ENCODE measurements at regions not wholly inside any gene's neighbourhood (a gene's known extent, or its start where the extent isn't known, plus 50 kb on each side); places are given as distances from the start of the nearest gene placed in this dataset.

DNA sequence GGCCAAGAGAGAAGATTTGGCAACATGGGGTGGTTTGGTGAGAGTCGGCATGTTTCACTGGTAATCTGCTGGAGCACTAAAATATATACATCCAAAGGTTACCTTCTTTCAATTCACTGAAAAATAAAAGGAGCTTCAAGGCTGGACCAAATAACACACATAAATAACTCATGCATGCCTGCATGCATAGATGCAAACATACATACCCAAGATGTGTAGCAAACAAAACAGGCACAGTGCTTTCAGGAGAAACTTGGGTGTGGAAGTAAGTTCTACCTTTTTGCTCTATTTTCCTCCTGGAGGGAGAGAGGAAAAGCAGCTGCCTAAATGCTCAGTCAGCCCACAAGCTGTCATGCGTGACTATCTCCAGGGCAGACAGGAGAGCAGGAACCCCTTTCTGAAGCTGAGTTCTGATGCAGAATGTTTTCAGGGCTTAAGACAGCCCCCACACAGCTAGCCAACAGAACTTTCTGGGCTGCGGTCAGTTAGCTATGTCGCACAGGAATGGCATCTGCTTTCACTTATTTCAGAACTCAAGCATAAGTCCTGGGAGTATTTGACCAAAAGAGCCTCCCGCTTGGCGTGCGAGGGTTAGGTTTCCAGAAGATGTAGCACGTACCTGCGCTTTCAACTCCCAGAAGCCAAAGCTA, 166.2 kb downstream of the TOMM20 start (continued):
- no peak for TF ChIP-seq PHB2 (IDR thresholded peaks at IDR 0.05; ENCODE audit: low read depth)
- TF ChIP-seq, protein P1, sequence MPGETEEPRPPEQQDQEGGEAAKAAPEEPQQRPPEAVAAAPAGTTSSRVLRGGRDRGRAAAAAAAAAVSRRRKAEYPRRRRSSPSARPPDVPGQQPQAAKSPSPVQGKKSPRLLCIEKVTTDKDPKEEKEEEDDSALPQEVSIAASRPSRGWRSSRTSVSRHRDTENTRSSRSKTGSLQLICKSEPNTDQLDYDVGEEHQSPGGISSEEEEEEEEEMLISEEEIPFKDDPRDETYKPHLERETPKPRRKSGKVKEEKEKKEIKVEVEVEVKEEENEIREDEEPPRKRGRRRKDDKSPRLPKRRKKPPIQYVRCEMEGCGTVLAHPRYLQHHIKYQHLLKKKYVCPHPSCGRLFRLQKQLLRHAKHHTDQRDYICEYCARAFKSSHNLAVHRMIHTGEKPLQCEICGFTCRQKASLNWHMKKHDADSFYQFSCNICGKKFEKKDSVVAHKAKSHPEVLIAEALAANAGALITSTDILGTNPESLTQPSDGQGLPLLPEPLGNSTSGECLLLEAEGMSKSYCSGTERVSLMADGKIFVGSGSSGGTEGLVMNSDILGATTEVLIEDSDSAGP (CRISPR knock-in tag; IDR thresholded peaks at IDR 0.05), result no peak
- TF ChIP-seq, protein P2, sequence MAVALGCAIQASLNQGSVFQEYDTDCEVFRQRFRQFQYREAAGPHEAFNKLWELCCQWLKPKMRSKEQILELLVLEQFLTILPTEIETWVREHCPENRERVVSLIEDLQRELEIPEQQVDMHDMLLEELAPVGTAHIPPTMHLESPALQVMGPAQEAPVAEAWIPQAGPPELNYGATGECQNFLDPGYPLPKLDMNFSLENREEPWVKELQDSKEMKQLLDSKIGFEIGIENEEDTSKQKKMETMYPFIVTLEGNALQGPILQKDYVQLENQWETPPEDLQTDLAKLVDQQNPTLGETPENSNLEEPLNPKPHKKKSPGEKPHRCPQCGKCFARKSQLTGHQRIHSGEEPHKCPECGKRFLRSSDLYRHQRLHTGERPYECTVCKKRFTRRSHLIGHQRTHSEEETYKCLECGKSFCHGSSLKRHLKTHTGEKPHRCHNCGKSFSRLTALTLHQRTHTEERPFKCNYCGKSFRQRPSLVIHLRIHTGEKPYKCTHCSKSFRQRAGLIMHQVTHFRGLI (CRISPR knock-in tag; IDR thresholded peaks at IDR 0.05), result no peak
- TF ChIP-seq XRCC4 (IDR thresholded peaks at IDR 0.05; ENCODE audit: extremely low read depth, insufficient read depth, insufficient read length), result no peak
- no peak for TF ChIP-seq SMAD1 (IDR thresholded peaks at IDR 0.05; ENCODE audit: low read depth, low read length, partially characterized antibody)
- no peak for TF ChIP-seq ZNF695 (CRISPR knock-in tag; IDR thresholded peaks at IDR 0.05)
- TF ChIP-seq ARNT (IDR thresholded peaks at IDR 0.05), result no peak
- TF ChIP-seq, protein P3, sequence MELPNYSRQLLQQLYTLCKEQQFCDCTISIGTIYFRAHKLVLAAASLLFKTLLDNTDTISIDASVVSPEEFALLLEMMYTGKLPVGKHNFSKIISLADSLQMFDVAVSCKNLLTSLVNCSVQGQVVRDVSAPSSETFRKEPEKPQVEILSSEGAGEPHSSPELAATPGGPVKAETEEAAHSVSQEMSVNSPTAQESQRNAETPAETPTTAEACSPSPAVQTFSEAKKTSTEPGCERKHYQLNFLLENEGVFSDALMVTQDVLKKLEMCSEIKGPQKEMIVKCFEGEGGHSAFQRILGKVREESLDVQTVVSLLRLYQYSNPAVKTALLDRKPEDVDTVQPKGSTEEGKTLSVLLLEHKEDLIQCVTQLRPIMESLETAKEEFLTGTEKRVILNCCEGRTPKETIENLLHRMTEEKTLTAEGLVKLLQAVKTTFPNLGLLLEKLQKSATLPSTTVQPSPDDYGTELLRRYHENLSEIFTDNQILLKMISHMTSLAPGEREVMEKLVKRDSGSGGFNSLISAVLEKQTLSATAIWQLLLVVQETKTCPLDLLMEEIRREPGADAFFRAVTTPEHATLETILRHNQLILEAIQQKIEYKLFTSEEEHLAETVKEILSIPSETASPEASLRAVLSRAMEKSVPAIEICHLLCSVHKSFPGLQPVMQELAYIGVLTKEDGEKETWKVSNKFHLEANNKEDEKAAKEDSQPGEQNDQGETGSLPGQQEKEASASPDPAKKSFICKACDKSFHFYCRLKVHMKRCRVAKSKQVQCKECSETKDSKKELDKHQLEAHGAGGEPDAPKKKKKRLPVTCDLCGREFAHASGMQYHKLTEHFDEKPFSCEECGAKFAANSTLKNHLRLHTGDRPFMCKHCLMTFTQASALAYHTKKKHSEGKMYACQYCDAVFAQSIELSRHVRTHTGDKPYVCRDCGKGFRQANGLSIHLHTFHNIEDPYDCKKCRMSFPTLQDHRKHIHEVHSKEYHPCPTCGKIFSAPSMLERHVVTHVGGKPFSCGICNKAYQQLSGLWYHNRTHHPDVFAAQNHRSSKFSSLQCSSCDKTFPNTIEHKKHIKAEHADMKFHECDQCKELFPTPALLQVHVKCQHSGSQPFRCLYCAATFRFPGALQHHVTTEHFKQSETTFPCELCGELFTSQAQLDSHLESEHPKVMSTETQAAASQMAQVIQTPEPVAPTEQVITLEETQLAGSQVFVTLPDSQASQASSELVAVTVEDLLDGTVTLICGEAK (IDR thresholded peaks at IDR 0.05), result no peak
- TF ChIP-seq, protein P3 (CRISPR knock-in tag; IDR thresholded peaks at IDR 0.05), result no peak
- TF ChIP-seq TRIM25 (IDR thresholded peaks at IDR 0.05; ENCODE audit: borderline replicate concordance), result no peak
- TF ChIP-seq HNRNPK (IDR thresholded peaks at IDR 0.05; ENCODE audit: low read depth, low read length, poor library complexity, severe bottlenecking), result no peak
- no peak for TF ChIP-seq SRSF3 (IDR thresholded peaks at IDR 0.05; ENCODE audit: insufficient read depth, low read length)
- no peak for TF ChIP-seq ZNF212 (CRISPR knock-in tag; IDR thresholded peaks at IDR 0.05)

Measured in K562 (cell line).